ENCODE measurements at regions not wholly inside any gene's neighbourhood (a gene's known extent, or its start where the extent isn't known, plus 50 kb on each side); places are given as distances from the start of the nearest gene placed in this dataset.
A peak's percentile ranks its signal among the peaks of the same experiment; 100 is the strongest.
"Not testable (repeated sequence)": the region's sequence is repeated elsewhere in the genome, so short reads cannot be mapped to it uniquely, and the experiment has no call there.

GRCh38 chr5:136466041-136466415, 100.7 kb upstream of the TRPC7 start:
- DNase-seq (ENCODE audit: low read depth), result no peak

DNA sequence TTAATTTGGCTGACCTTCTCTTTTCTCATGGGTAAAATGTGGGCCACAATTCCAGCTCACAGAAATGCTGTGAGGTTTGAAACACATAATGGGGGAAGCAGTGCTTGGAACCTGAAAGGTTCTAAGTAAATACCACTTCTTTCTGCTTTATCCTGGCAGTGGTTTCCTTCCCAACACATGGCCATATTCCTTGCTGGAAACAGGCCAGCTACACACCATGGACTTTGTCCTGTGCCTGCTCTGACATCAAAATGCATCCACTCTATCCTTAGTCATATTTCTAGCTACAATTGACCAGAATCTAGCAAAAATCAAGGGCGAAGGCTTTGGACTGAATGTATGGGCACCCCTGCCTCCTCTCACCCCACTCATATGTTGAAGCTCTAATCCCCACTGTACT, 93.1 kb upstream of the TRPC7 start:
- DNase-seq (ENCODE audit: low read depth), result no peak

DNA sequence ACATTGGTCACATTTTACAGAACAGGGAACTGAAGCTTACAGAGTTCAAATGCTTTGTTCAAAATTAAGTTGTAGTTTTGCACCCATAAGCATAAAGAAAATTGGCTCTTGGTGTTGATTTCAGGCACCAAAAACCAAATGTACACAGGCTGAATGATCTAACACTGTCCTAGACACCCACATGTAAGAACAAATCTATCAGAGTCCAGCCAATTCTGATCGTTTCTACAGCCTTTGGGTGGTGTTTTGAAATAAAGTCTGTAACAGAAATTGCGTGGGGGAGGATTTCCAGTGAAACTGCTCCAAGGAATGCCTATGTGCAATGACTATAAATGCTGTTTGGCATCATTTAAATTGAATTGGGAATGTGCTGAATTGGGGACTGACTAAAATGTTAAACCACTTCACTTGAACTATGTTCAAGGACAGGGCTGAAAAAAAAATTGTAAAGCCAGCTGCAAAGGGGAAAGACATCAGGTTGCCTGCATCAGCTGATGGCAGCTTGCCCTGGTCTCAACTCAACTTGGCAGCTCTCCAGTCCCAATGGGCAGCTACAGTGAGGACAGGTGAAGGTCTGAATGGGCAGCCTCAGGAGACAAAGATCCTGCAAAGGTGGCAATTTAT, 92.2 kb upstream of the TRPC7 start:
- DNase-seq (ENCODE audit: low read depth), result no peak

DNA sequence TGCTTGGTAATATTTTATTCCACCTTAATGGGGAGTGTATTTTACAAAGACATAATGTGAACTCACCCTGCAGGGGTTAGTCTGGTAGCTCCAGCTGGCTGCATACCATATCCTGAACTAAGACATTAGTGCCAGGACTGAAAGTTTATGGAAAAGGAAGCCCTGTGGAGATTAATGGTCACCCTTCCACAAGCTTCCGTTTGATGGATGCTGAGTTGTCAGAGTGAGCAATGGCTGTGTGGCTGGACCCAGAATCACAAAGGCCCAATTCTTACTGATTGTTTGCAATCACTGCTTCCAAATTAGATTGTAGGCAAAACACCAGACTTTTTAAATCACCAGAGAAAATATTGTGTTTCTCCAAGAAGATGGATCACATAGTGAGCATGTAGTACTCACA, 90.1 kb upstream of the TRPC7 start:
- no peak for DNase-seq (ENCODE audit: low read depth)

DNA sequence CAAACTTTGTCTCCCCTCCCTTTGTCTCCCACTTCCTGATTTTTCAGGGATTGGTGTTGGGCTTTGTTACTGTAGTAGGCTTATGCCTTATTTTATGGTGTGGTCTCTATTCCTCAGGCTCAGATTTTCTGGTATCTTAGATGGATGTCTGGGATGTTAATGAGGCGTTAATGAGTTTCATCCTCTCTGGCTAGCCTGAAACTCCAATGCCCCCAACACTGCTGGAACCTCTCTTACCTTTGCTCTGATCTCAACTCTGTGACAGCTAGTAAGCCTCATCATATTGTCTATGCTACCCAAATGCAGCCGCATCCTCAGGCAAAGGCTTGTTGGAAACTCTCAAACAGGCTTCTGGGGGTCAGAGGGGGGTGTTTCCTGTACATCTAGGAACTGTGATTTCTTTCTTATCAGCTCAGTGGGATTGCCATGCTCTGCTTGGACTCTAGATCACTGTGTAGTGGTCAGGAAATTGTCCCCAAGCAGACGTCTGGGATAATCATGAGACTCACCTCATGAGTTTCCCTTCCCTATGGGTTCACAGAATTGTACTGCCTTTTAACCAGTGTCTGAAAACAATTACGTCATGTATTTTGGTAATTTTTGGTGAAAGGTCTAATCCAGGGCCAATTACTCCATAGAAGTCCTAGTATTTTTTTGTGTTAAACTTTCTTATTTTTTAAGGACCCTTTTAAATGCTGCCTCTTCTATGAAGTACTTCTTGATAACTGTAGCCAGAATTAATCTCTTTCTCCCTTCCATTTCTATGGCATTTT, 88.8 kb upstream of the TRPC7 start:
- DNase-seq (ENCODE audit: low read depth), result no peak

DNA sequence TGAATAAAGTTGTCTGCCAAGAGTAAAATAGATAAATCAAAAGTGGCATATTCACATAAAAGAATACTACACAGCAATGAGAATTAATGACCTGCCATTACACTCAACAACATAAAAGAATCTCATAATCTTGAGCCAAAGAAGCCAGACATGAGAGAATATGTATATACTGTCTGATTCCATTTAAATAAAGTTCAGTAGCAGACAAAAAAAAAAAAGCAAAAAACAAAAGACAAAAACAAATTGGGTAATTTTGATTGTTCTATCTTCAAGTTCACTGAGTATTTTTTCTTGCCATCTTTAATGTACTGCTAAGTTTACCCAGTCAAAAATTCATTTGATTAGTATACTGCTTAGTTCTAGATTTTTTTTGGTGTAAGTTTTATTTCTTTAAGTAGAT, 87.9 kb upstream of the TRPC7 start:
- DNase-seq (ENCODE audit: low read depth), result no peak

GRCh38 chr5:136447576-136447975, 82.2 kb upstream of the TRPC7 start:
- DNase-seq (ENCODE audit: low read depth), result not testable (repeated sequence)

GRCh38 chr5:136446565-136446964, 81.2 kb upstream of the TRPC7 start:
- DNase-seq (ENCODE audit: low read depth), result no peak

DNA sequence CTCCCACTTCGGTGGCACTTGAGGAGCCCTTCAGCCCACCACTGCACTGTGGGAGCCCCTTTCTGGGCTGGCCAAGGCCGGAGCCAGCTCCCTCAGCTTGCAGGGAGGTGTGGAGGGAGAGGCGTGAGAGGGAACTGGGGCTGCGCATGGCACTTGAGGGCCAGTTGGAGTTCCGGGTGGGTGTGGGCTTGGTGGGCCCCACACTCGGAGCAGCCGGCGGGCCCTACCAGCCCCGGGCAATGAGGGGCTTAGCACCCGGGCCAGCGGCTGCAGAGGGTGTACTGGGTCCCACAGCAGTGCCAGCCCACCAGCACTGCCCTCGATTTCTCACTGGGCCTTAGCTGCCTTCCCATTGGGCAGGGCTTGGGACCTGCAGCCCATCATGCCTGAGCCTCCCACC, 78.8 kb upstream of the TRPC7 start:
- DNase-seq (ENCODE audit: low read depth), result not testable (repeated sequence)

GRCh38 chr5:136439367-136439766, 74.0 kb upstream of the TRPC7 start:
- no peak for DNase-seq (ENCODE audit: low read depth)

GRCh38 chr5:136435946-136436543, 70.7 kb upstream of the TRPC7 start:
- no peak for DNase-seq (ENCODE audit: low read depth)

GRCh38 chr5:136434795-136435194, 69.5 kb upstream of the TRPC7 start:
- DNase-seq (ENCODE audit: low read depth), result no peak

DNA sequence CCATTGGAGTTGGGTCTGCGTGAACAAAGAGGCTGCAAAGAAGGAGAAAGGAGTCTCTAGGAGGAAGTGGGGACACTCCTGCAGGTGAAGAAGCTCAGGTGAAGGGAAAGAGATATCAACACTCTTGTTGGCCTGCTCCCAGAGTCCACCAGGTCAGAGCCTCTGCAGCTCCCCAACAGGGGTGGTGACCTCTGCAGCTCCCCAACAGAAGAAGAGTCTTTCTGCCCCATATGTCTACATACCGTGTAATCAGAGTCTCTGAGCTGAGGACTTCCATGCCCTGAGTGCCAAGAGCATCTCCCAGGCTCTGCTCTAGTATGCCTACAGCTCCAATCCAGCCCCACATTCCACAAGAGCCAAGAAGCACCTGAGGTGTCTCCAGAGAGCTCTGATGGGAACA, 67.4 kb upstream of the TRPC7 start:
- DNase-seq (ENCODE audit: low read depth), result no peak

DNA sequence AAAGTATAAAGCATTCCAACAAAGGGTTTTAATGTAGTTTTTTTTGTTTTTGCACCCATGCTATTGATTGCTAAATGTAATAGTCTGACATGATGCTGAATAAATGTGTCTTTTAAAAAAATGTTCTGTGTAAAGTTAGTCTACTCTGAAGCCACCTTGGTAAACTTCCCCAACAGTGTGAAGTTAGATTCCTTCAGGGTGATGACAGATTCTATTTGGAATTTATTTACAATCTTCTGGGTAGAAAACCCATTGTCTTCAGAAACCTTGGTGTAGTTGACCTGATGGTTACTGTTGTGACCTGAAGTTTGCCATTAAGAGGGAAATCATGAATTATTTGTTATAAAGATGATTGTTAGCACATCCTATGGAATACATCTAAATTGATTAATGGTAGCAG, 64.7 kb upstream of the TRPC7 start:
- DNase-seq (ENCODE audit: low read depth), result no peak

- DNase-seq (ENCODE audit: low read depth), result no peak
These were observed 62.1 kb upstream of the TRPC7 start for GRCh38 chr5:136427426-136427825.

DNA sequence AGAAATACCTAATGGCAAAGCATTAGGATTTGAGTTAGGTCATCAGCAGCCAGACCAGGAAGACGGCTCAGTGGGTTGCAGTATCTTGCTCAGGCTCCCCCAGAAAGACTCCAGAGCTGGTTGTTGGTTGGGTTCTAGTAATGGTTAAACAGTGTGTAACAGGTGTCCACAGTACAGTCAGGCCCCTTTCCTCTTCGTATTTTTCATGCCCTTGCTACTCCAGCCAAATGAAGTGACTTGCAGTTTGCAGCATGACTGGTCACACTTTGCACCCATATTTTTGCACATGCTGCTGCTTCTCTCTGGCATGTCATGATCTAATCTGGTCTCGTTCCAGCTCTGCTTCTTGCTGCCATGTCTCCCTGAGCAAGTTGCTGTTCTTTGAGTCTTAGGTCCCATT, 60.6 kb upstream of the TRPC7 start:
- no peak for DNase-seq (ENCODE audit: low read depth)

DNA sequence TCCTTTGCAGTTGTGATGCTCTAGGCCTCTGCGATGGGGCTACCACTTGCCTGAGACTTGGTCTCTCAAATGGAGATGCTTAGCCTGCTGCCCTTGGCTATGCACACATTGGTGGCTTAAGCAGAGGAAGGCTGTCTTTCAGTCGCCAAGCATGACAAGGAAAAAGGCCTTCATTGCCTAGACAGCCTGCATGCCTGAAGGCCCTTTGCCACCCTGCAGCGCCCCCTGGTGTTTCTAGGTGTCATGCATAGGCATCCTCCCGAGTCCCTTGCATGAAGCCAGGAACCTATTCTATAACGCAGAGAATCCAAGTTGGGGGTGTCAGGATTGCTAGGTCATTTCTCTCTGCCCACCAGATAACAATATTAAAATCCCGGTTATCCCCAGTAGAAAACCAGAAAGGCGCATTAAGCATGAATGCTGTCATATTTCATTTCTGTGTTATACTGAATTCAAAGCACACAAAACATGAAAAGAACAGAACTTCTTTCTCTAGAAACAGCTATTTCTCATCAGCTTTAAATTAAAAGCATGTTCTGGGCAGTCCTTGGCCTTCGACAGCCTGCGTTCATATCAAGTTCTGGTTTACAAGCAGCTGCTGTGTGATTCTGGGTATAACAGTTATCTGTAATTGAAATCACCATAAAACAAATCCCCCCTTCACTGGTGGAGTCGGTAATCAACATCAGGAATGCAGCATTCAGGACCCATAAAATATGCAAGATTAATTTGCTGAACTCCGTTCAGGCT, 59.7 kb upstream of the TRPC7 start:
- peak; percentile 34 for DNase-seq (ENCODE audit: low read depth)

GRCh38 chr5:136423944-136424606, 58.7 kb upstream of the TRPC7 start:
- no peak for DNase-seq (ENCODE audit: low read depth)

DNA sequence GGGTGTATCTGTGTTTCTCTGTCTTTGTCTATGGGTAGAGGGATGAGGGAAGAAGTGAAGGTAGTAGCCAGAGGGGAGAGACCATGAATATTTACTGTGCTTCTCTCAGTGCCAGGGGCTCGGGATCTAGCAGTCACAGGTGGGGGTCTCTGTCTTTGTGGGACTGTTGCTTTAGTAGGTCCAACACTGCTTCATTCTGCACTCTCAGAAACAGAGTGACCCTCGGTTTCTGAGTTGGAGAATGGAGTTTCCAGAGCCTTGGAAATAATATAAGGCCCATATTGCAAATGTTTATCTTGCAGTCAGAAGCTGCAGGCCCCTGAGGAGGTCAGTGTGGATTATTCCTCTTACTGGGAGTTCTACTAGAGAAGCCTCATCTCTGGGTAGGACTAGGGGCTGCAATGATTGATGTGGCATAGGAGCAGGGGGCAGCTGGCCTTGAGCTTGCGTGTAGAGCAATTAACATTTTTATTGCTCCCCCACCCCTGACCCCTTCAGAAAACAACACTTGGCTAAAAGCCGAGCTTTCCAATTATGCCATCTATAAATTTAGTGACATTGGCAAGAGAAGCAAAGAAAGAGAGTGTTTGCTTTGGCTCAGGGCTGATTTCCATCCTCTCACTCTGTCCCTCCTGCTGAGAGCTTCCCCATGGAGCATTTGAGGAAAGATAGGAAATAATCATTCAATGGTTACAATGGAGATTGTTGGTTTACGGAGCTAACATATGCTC, 55.0 kb upstream of the TRPC7 start:
- no peak for DNase-seq (ENCODE audit: low read depth)

DNA sequence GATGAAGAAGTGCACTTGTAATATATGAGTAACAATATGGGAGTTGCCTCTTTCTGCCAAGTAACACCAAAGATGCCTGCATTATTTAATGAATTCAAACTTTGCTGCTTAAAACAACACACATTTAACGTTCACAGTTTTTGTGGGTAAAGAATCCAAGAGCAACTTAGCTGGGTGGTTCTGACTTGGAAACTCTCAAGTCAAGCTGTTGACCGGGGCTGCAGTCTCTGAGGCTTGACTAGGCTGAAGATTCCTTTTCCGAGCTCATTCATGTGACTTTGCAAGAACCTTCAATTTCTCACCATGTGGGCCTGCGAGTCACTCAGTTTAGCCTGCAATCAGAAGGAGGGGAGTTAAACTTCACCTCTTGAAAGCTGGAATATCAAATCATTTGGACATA, 53.0 kb upstream of the TRPC7 start:
- no peak for DNase-seq (ENCODE audit: low read depth)
